Lung (tissue), 11 donors: ENCODE measurements at regions not wholly inside any gene's neighbourhood (a gene's known extent, or its start where the extent isn't known, plus 50 kb on each side); places are given as distances from the start of the nearest gene placed in this dataset.

Experiments used
- ATAC-seq: fragments of 200-7000 bp; cut with Tn5 transposase; one replicate; pipeline ENCODE4 v1.9.1; 2020; ENCODE audit warnings: moderate number of reproducible peaks; ENCODE audit not compliant: insufficient read depth, low FRiP score
- DNase-seq, 3 donors: peaks; one replicate each; pipeline ENCODE4 v3.0.0-alpha.2; 2013 to 2017
- H3K27ac ChIP-seq, 2 donors: one replicate each; pipeline ENCODE4 v1.5.1; 2013; ENCODE audit warnings: mild to moderate bottlenecking in 2 of 2, moderate library complexity in 2 of 2, control low read depth in 1 of 2, inconsistent platforms in 1 of 2, low read depth in 1 of 2, low read length in 1 of 2
- H3K27me3 ChIP-seq, 3 donors: one replicate each; pipeline ENCODE4 v1.5.1; 2013; ENCODE audit warnings: low read length in 2 of 3; ENCODE audit not compliant: control insufficient read depth in 3 of 3, insufficient read depth in 3 of 3
- H3K36me3 ChIP-seq, 4 donors: one replicate each; pipeline ENCODE4 v1.5.1; 2013; ENCODE audit warnings: low read length in 4 of 4, mild to moderate bottlenecking in 1 of 4, moderate library complexity in 1 of 4; ENCODE audit not compliant: control insufficient read depth in 4 of 4, insufficient read depth in 4 of 4
- H3K4me1 ChIP-seq, 5 donors: one replicate each; pipeline ENCODE4 v1.5.1; 2013; ENCODE audit warnings: low read length in 5 of 5, mild to moderate bottlenecking in 2 of 5, moderate library complexity in 1 of 5; ENCODE audit not compliant: control insufficient read depth in 5 of 5, insufficient read depth in 5 of 5
- H3K4me3 ChIP-seq: one replicate; pipeline ENCODE4 v1.5.1; 2013; ENCODE audit warnings: mild to moderate bottlenecking, control low read depth, moderate library complexity
- H3K9ac ChIP-seq, 2 donors: one replicate each; pipeline ENCODE4 v1.5.1; 2013; ENCODE audit warnings: low read length in 2 of 2, control low read depth in 1 of 2; ENCODE audit not compliant: insufficient read depth in 1 of 2
- H3K9me3 ChIP-seq, 4 donors: one replicate each; pipeline ENCODE4 v1.5.1; 2013; ENCODE audit warnings: low read length in 3 of 4, mild to moderate bottlenecking in 1 of 4, moderate library complexity in 1 of 4; ENCODE audit not compliant: control insufficient read depth in 4 of 4, insufficient read depth in 3 of 4
- CTCF ChIP-seq: IDR thresholded peaks from 2 replicates; pipeline ENCODE4 v1.5.1; 2012; ENCODE audit warnings: mild to moderate bottlenecking; ENCODE audit errors: control extremely low read depth, extremely low read depth
- WGBS, 2 donors: extraction: QIAGEN DNeasy Blood & Tissue Kit; methylation state at CpG; one replicate each; pipeline ENCODE4 v1.1.7; 2013; 5-methylcytosine and 5-hydroxymethylcytosine counted together
- donor health status: control.
- donor health status: control.
- donor health status: Bipolar disorder and iron deficiency.
- donor health status: healthy.
- donor health status: DM: yes; HTN: yes; CAD: no.

- Histone ChIP-seq H3K9ac (no peak overlapping the region), H3K4me3 (no peak overlapping the region), H3K36me3 (no peaks in the 10 kb centered on the region), H3K27ac (no peak overlapping the region), H3K4me1 (no peaks in the 10 kb centered on the region), H3K27me3 (no peaks in the 10 kb centered on the region), H3K9me3 (no peaks in the 10 kb centered on the region)
- ATAC-seq (no peak), DNase-seq (no peak)
- WGBS, 2 donors, result 84 to 91% methylated on average over 5 of the region's 5 CpGs
- TF ChIP-seq CTCF, result no peak
These were observed 56.0 kb upstream of the OR5AK2 start for GRCh38 chr11:56932572-56933220.

GRCh38 chr11:56923116-56923515, 65.6 kb upstream of the OR5AK2 start:
- H3K36me3 ChIP-seq, result no peaks in the 10 kb centered on the region
- ATAC-seq (no peak), DNase-seq (no peak)
- peaks cover 0 to 8% (median 0%) of the 10 kb centered on the region in 5 donors for H3K4me1 ChIP-seq
- no peak overlapping the region for H3K27ac ChIP-seq
- H3K9me3 ChIP-seq, result peaks cover 0 to 2% (median 0%) of the 10 kb centered on the region in 4 donors
- H3K27me3 ChIP-seq, result no peaks in the 10 kb centered on the region
- no peak overlapping the region for H3K4me3 ChIP-seq
- TF ChIP-seq CTCF, result no peak
- 0% methylated on average over 1 of the region's 1 CpG for WGBS, 2 donors
- no peak overlapping the region for H3K9ac ChIP-seq

- no peaks in the 10 kb centered on the region for H3K36me3 ChIP-seq
- WGBS, 2 donors, result 97 to 98% methylated on average over 1 of the region's 1 CpG
These were observed 66.3 kb upstream of the OR5AK2 start for GRCh38 chr11:56922421-56922820.

More at GRCh38 chr11:56922421-56922820, 66.3 kb upstream of the OR5AK2 start:
- DNase-seq (no peak), ATAC-seq (no peak)
- Histone ChIP-seq H3K9ac (no peak overlapping the region), H3K27ac (no peak overlapping the region), H3K4me3 (no peak overlapping the region), H3K4me1 (peaks cover 0 to 15% (median 0%) of the 10 kb centered on the region in 5 donors), H3K27me3 (no peaks in the 10 kb centered on the region), H3K9me3 (peaks cover 0 to 2% (median 0%) of the 10 kb centered on the region in 4 donors)
- no peak for TF ChIP-seq CTCF
